PC-3 (cell line): ENCODE measurements at regions not wholly inside any gene's neighbourhood (a gene's known extent, or its start where the extent isn't known, plus 50 kb on each side); places are given as distances from the start of the nearest gene placed in this dataset.

ENCODE experiments used
- EZH2 ChIP-seq: fragments of 300-600 bp; sonication (generic); IDR thresholded peaks from one replicate; pipeline ENCODE4 v1.6.1; 2017; ENCODE audit warnings: antibody characterized with exemption, mild to moderate bottlenecking, low read length; ENCODE audit not compliant: unreplicated experiment
- EZH2phosphoT487 ChIP-seq: fragments of 300-600 bp; sonication (generic); IDR thresholded peaks from 2 replicates; pipeline ENCODE4 v1.6.1; 2018; ENCODE audit warnings: mild to moderate bottlenecking, antibody characterized with exemption, low read length, borderline replicate concordance
- TF ChIP-seq, protein P1 (sequence below): fragments of 300-600 bp; sonication (generic); conservative IDR thresholded peaks from 2 replicates; pipeline ENCODE4 v1.5.1; 2017; ENCODE audit warnings: antibody characterized with exemption, low read depth, mild to moderate bottlenecking, low read length

- TF ChIP-seq, protein P1, sequence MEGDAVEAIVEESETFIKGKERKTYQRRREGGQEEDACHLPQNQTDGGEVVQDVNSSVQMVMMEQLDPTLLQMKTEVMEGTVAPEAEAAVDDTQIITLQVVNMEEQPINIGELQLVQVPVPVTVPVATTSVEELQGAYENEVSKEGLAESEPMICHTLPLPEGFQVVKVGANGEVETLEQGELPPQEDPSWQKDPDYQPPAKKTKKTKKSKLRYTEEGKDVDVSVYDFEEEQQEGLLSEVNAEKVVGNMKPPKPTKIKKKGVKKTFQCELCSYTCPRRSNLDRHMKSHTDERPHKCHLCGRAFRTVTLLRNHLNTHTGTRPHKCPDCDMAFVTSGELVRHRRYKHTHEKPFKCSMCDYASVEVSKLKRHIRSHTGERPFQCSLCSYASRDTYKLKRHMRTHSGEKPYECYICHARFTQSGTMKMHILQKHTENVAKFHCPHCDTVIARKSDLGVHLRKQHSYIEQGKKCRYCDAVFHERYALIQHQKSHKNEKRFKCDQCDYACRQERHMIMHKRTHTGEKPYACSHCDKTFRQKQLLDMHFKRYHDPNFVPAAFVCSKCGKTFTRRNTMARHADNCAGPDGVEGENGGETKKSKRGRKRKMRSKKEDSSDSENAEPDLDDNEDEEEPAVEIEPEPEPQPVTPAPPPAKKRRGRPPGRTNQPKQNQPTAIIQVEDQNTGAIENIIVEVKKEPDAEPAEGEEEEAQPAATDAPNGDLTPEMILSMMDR: no peak
- no peak for TF ChIP-seq EZH2
- TF ChIP-seq EZH2phosphoT487: no peak
These were observed 1062.1 kb downstream of the SLC6A15 start for GRCh38 chr12:83850531-83850930.
